NT2/D1 (cell line): ENCODE measurements at regions not wholly inside any gene's neighbourhood (a gene's known extent, or its start where the extent isn't known, plus 50 kb on each side); places are given as distances from the start of the nearest gene placed in this dataset.

ENCODE experiments used
- DNase-seq: peaks from one replicate; pipeline ENCODE4 v3.0.0-alpha.2; 2011; ENCODE audit warnings: low read depth, low spot score
- H3K27me3 ChIP-seq: 2 replicates; pipeline ENCODE4 v1.6.0; 2011; ENCODE audit warnings: mild to moderate bottlenecking; ENCODE audit not compliant: insufficient read length, insufficient read depth
- H3K36me3 ChIP-seq: 2 replicates; pipeline ENCODE4 v1.6.1; 2011; ENCODE audit warnings: mild to moderate bottlenecking, low read length, mixed read lengths; ENCODE audit not compliant: insufficient read depth, insufficient read length
- H3K4me1 ChIP-seq: 2 replicates; pipeline ENCODE4 v1.5.1; 2011; ENCODE audit not compliant: insufficient read depth, insufficient read length
- H3K4me3 ChIP-seq: 2 replicates; pipeline ENCODE4 v1.5.1; 2011; ENCODE audit warnings: low read depth; ENCODE audit not compliant: insufficient read length
- H3K9ac ChIP-seq: 2 replicates; pipeline ENCODE4 v1.6.0; 2011; ENCODE audit warnings: low read depth; ENCODE audit not compliant: insufficient read length
- H3K9me3 ChIP-seq: 2 replicates; pipeline ENCODE4 v1.5.1; 2011; ENCODE audit warnings: mild to moderate bottlenecking, low read length; ENCODE audit not compliant: insufficient read depth
- SUZ12 ChIP-seq: IDR thresholded peaks from 2 replicates; pipeline ENCODE4 v1.6.1; 2011; ENCODE audit not compliant: insufficient read length, insufficient read depth; ENCODE audit errors: extremely low read depth
- YY1 ChIP-seq: IDR thresholded peaks from 2 replicates; pipeline ENCODE4 v1.6.1; 2011; ENCODE audit not compliant: insufficient read length, insufficient read depth
- ZNF274 ChIP-seq: IDR thresholded peaks from 2 replicates; pipeline ENCODE4 v1.6.1; 2011; ENCODE audit warnings: mild to moderate bottlenecking, low read depth, low read length

GRCh38 chr2:217060516-217060915, 200.7 kb upstream of the TNP1 start:
- peaks cover 4% of the 10 kb centered on the region for H3K27me3 ChIP-seq
- TF ChIP-seq ZNF274 (no peak), SUZ12 (no peak), YY1 (no peak)
- H3K36me3 ChIP-seq: no peaks in the 10 kb centered on the region
- H3K9ac ChIP-seq: no peak overlapping the region
- H3K4me3 ChIP-seq: no peak overlapping the region
- no peak for DNase-seq
- no peaks in the 10 kb centered on the region for H3K9me3 ChIP-seq
- no peaks in the 10 kb centered on the region for H3K4me1 ChIP-seq

GRCh38 chr2:217058791-217059755, 199.2 kb upstream of the TNP1 start:
- TF ChIP-seq YY1 (no peak), ZNF274 (no peak), SUZ12 (no peak)
- no peak overlapping the region for H3K9ac ChIP-seq
- H3K27me3 ChIP-seq: peaks cover 4% of the 10 kb centered on the region
- H3K9me3 ChIP-seq: no peaks in the 10 kb centered on the region
- peaks cover 5% of the 10 kb centered on the region for H3K4me1 ChIP-seq
- no peaks in the 10 kb centered on the region for H3K36me3 ChIP-seq
- no peak overlapping the region for H3K4me3 ChIP-seq
- no peak for DNase-seq

- Histone ChIP-seq H3K27me3 (no peaks in the 10 kb centered on the region), H3K4me3 (no peak overlapping the region), H3K9me3 (no peaks in the 10 kb centered on the region), H3K4me1 (peaks cover 5% of the 10 kb centered on the region), H3K36me3 (no peaks in the 10 kb centered on the region), H3K9ac (no peak overlapping the region)
- no peak for TF ChIP-seq SUZ12
- TF ChIP-seq YY1: no peak
- no peak for TF ChIP-seq ZNF274
- no peak for DNase-seq
Observed at GRCh38 chr2:217057773-217058172, 197.9 kb upstream of the TNP1 start.

- no peak overlapping the region for H3K9ac ChIP-seq
- peaks cover 5% of the 10 kb centered on the region for H3K4me1 ChIP-seq
- H3K36me3 ChIP-seq: no peaks in the 10 kb centered on the region
- H3K9me3 ChIP-seq: no peaks in the 10 kb centered on the region
- no peak for DNase-seq
- no peaks in the 10 kb centered on the region for H3K27me3 ChIP-seq
- no peak for TF ChIP-seq SUZ12
- no peak for TF ChIP-seq YY1
- TF ChIP-seq ZNF274: no peak
- no peak overlapping the region for H3K4me3 ChIP-seq
Observed at GRCh38 chr2:217055624-217056023, 195.8 kb upstream of the TNP1 start.

GRCh38 chr2:217054791-217055190, 194.9 kb upstream of the TNP1 start:
- no peak overlapping the region for H3K4me3 ChIP-seq
- H3K36me3 ChIP-seq: no peaks in the 10 kb centered on the region
- DNase-seq: no peak
- H3K9me3 ChIP-seq: no peaks in the 10 kb centered on the region
- peaks cover 5% of the 10 kb centered on the region for H3K4me1 ChIP-seq
- no peak for TF ChIP-seq ZNF274
- TF ChIP-seq YY1: no peak
- TF ChIP-seq SUZ12: no peak
- H3K27me3 ChIP-seq: no peaks in the 10 kb centered on the region
- H3K9ac ChIP-seq: no peak overlapping the region

GRCh38 chr2:217052856-217053577, 193.2 kb upstream of the TNP1 start:
- TF ChIP-seq YY1: no peak
- TF ChIP-seq SUZ12: no peak
- TF ChIP-seq ZNF274: no peak
- Histone ChIP-seq H3K4me3 (no peak overlapping the region), H3K9me3 (no peaks in the 10 kb centered on the region), H3K27me3 (no peaks in the 10 kb centered on the region), H3K36me3 (no peaks in the 10 kb centered on the region), H3K4me1 (peaks cover 5% of the 10 kb centered on the region), H3K9ac (no peak overlapping the region)
- DNase-seq: no peak

GRCh38 chr2:217051416-217051815, 191.6 kb upstream of the TNP1 start:
- DNase-seq: no peak
- no peak for TF ChIP-seq YY1
- no peak for TF ChIP-seq SUZ12
- TF ChIP-seq ZNF274: no peak
- H3K4me1 ChIP-seq: peaks cover 5% of the 10 kb centered on the region
- no peaks in the 10 kb centered on the region for H3K9me3 ChIP-seq
- no peak overlapping the region for H3K4me3 ChIP-seq
- no peak overlapping the region for H3K9ac ChIP-seq
- H3K36me3 ChIP-seq: no peaks in the 10 kb centered on the region
- no peaks in the 10 kb centered on the region for H3K27me3 ChIP-seq
